ENCODE measurements at regions not wholly inside any gene's neighbourhood (a gene's known extent, or its start where the extent isn't known, plus 50 kb on each side); places are given as distances from the start of the nearest gene placed in this dataset.
"Not testable (repeated sequence)": the region's sequence is repeated elsewhere in the genome, so short reads cannot be mapped to it uniquely, and the experiment has no call there.

- CTCF ChIA-PET, result interaction anchor here (0.5 kb wide), 1 partner anchor 869 kb away, joined by 3 read pairs; no protein-coding TSS in a partner anchor
- Mint-ChIP-seq H3K27me3 (peaks cover 2% of the 10 kb centered on the region), H3K4me3 (no peak overlapping the region), H3K9me3 (ENCODE audit: low read depth) (peaks cover 9% of the 10 kb centered on the region), H3K27ac (no peak overlapping the region), H3K4me1 (no peaks in the 10 kb centered on the region), H3K36me3 (ENCODE audit: low read depth) (no peaks in the 10 kb centered on the region)
- DNase-seq, result no peak
- POLR2A ChIA-PET, result interaction anchor here (0.5 kb wide), 1 partner anchor 583 kb away, joined by 7 read pairs; no protein-coding TSS in a partner anchor
- no peak for ATAC-seq
- intact Hi-C loops (cut with DNase I, micrococcal nuclease), result no loop called here
These were observed 94.6 kb upstream of the SCAF11 start for GRCh38 chr12:46084666-46085631.

GRCh38 chr12:46082490-46083200 lies 92.3 kb upstream of the SCAF11 start:
- ATAC-seq (peak; percentile 49), DNase-seq (no peak)
- ChIA-PET POLR2A (no interaction called here), CTCF (interaction anchor here (1.5 to 2.0 kb wide), 2 partner anchors 11 to 42 kb away, joined by 3 to 19 read pairs; no protein-coding TSS in a partner anchor)
- intact Hi-C loops (cut with DNase I, micrococcal nuclease), result no loop called here
- Mint-ChIP-seq H3K36me3 (ENCODE audit: low read depth) (no peaks in the 10 kb centered on the region), H3K27ac (no peak overlapping the region), H3K4me1 (no peaks in the 10 kb centered on the region), H3K9me3 (ENCODE audit: low read depth) (peaks cover 20% of the 10 kb centered on the region), H3K27me3 (peaks cover 2% of the 10 kb centered on the region), H3K4me3 (no peak overlapping the region)

- Mint-ChIP-seq H3K36me3 (ENCODE audit: low read depth) (no peaks in the 10 kb centered on the region), H3K27me3 (no peaks in the 10 kb centered on the region), H3K4me3 (no peak overlapping the region), H3K4me1 (peaks cover 3% of the 10 kb centered on the region), H3K9me3 (ENCODE audit: low read depth) (peaks cover 5% of the 10 kb centered on the region), H3K27ac (no peak overlapping the region)
- CTCF ChIA-PET, result interaction anchor here (0.6 to 3.3 kb wide), 3 partner anchors 18 to 948 kb away, joined by 3 to 21 read pairs (median 3); no protein-coding TSS in a partner anchor
- ATAC-seq, result no peak
- POLR2A ChIA-PET, result no interaction called here
- no peak for DNase-seq
- intact Hi-C loops (cut with DNase I, micrococcal nuclease), result loop anchor here (2.0 to 5.0 kb wide), 4 partner anchors 83 to 949 kb away; partner anchors contain the start of gene SCAF11 (in 1 of the 2)
These were observed 82.9 kb upstream of the SCAF11 start for GRCh38 chr12:46073321-46073720.

GRCh38 chr12:46071769-46072624 lies 81.6 kb upstream of the SCAF11 start:
- H3K9me3 Mint-ChIP-seq (ENCODE audit: low read depth), result no peaks in the 10 kb centered on the region
- peaks cover 2% of the 10 kb centered on the region for H3K27me3 Mint-ChIP-seq
- intact Hi-C loops (cut with DNase I, micrococcal nuclease), result loop anchor here (1.0 to 5.0 kb wide), 5 partner anchors 81 to 950 kb away; partner anchors contain the start of gene SCAF11 (in 1 of the 2)
- peak; percentile 98 for ATAC-seq
- H3K4me1 Mint-ChIP-seq, result peaks cover 3% of the 10 kb centered on the region
- no peaks in the 10 kb centered on the region for H3K36me3 Mint-ChIP-seq (ENCODE audit: low read depth)
- peak; percentile 80 for DNase-seq
- ChIA-PET POLR2A (no interaction called here), CTCF (interaction anchor here (0.6 to 3.3 kb wide), 21 partner anchors 8 to 1332 kb away, joined by 3 to 21 read pairs (median 3); no protein-coding TSS in a partner anchor)
- peak overlapping the region; percentile 47 for H3K27ac Mint-ChIP-seq
- H3K4me3 Mint-ChIP-seq, result no peak overlapping the region

GRCh38 chr12:46071335-46071734 lies 81.0 kb upstream of the SCAF11 start:
- POLR2A ChIA-PET, result no interaction called here
- Mint-ChIP-seq H3K27me3 (peaks cover 2% of the 10 kb centered on the region), H3K4me1 (peaks cover 3% of the 10 kb centered on the region), H3K27ac (no peak overlapping the region), H3K9me3 (ENCODE audit: low read depth) (no peaks in the 10 kb centered on the region), H3K4me3 (no peak overlapping the region), H3K36me3 (ENCODE audit: low read depth) (no peaks in the 10 kb centered on the region)
- ATAC-seq, result peak; percentile 27
- peak; percentile 26 for DNase-seq
- CTCF ChIA-PET, result interaction anchor here (1.0 to 3.3 kb wide), 11 partner anchors 9 to 949 kb away, joined by 3 to 21 read pairs (median 3); no protein-coding TSS in a partner anchor
- intact Hi-C loops (cut with DNase I, micrococcal nuclease), result loop anchor here (5.0 kb wide), 3 partner anchors 231 to 951 kb away; no protein-coding TSS in a partner anchor

GRCh38 chr12:46067094-46067493 lies 76.7 kb upstream of the SCAF11 start:
- H3K9me3 Mint-ChIP-seq (ENCODE audit: low read depth), result no peaks in the 10 kb centered on the region
- no peak for DNase-seq
- H3K4me1 Mint-ChIP-seq, result no peaks in the 10 kb centered on the region
- intact Hi-C loops (cut with DNase I, micrococcal nuclease), result no loop called here
- H3K36me3 Mint-ChIP-seq (ENCODE audit: low read depth), result no peaks in the 10 kb centered on the region
- peaks cover 2% of the 10 kb centered on the region for H3K27me3 Mint-ChIP-seq
- CTCF ChIA-PET, result interaction anchor here (1.1 to 1.2 kb wide), 2 partner anchors 58 to 286 kb away, joined by 3 read pairs; no protein-coding TSS in a partner anchor
- POLR2A ChIA-PET, result no interaction called here
- ATAC-seq, result no peak
- H3K27ac Mint-ChIP-seq, result no peak overlapping the region
- H3K4me3 Mint-ChIP-seq, result no peak overlapping the region

- CTCF ChIA-PET, result no interaction called here
These were observed 75.2 kb upstream of the SCAF11 start for GRCh38 chr12:46065412-46066166.

GRCh38 chr12:46064548-46064947 lies 74.2 kb upstream of the SCAF11 start:
- POLR2A ChIA-PET, result no interaction called here
- no peak for ATAC-seq
- H3K27ac Mint-ChIP-seq, result no peak overlapping the region
- H3K36me3 Mint-ChIP-seq (ENCODE audit: low read depth), result no peaks in the 10 kb centered on the region
- no peak overlapping the region for H3K4me3 Mint-ChIP-seq
- CTCF ChIA-PET, result no interaction called here
- H3K4me1 Mint-ChIP-seq, result no peaks in the 10 kb centered on the region
- DNase-seq, result no peak
- intact Hi-C loops (cut with DNase I, micrococcal nuclease), result no loop called here
- peaks cover 5% of the 10 kb centered on the region for H3K27me3 Mint-ChIP-seq
- H3K9me3 Mint-ChIP-seq (ENCODE audit: low read depth), result peaks cover 5% of the 10 kb centered on the region

More at GRCh38 chr12:46065412-46066166, 75.2 kb upstream of the SCAF11 start:
- POLR2A ChIA-PET, result no interaction called here
- Mint-ChIP-seq H3K4me3 (no peak overlapping the region), H3K9me3 (ENCODE audit: low read depth) (no peaks in the 10 kb centered on the region), H3K4me1 (no peaks in the 10 kb centered on the region), H3K36me3 (ENCODE audit: low read depth) (no peaks in the 10 kb centered on the region), H3K27me3 (peaks cover 5% of the 10 kb centered on the region), H3K27ac (peak overlapping the region; percentile 0)
- ATAC-seq (no peak), DNase-seq (no peak)
- intact Hi-C loops (cut with DNase I, micrococcal nuclease), result no loop called here

- DNase-seq; H3K4me3 Mint-ChIP-seq; H3K27ac Mint-ChIP-seq; H3K36me3 Mint-ChIP-seq (ENCODE audit: low read depth); POLR2A ChIA-PET; H3K4me1 Mint-ChIP-seq; ATAC-seq; intact Hi-C loops (cut with DNase I, micrococcal nuclease): not testable (repeated sequence)
- CTCF ChIA-PET, result interaction anchor here (1.2 to 1.3 kb wide), 2 partner anchors 14 kb away, joined by 4 to 5 read pairs; no protein-coding TSS in a partner anchor
- H3K27me3 Mint-ChIP-seq, result peaks cover 11% of the 10 kb centered on the region
- H3K9me3 Mint-ChIP-seq (ENCODE audit: low read depth), result peaks cover 22% of the 10 kb centered on the region
These were observed 68.3 kb upstream of the SCAF11 start for GRCh38 chr12:46058697-46059096.

- Mint-ChIP-seq H3K4me3 (no peak overlapping the region), H3K4me1 (no peaks in the 10 kb centered on the region), H3K9me3 (ENCODE audit: low read depth) (peaks cover 34% of the 10 kb centered on the region), H3K36me3 (ENCODE audit: low read depth) (peaks cover 5% of the 10 kb centered on the region), H3K27ac (no peak overlapping the region), H3K27me3 (peaks cover 14% of the 10 kb centered on the region)
- ChIA-PET CTCF (interaction anchor here (0.5 to 0.6 kb wide), 2 partner anchors 115 to 1601 kb away, joined by 3 read pairs; no protein-coding TSS in a partner anchor), POLR2A (no interaction called here)
- DNase-seq (no peak), ATAC-seq (no peak)
- intact Hi-C loops (cut with DNase I, micrococcal nuclease), result no loop called here
These were observed 60.4 kb upstream of the SCAF11 start for GRCh38 chr12:46050805-46051204.
